ENCODE measurements at regions not wholly inside any gene's neighbourhood (a gene's known extent, or its start where the extent isn't known, plus 50 kb on each side); places are given as distances from the start of the nearest gene placed in this dataset.
"Not testable (repeated sequence)": the region's sequence is repeated elsewhere in the genome, so short reads cannot be mapped to it uniquely, and the experiment has no call there.

GRCh38 chr16:22656573-22656972, 145.9 kb downstream of the NPIPB5 start:
- CTCF ChIA-PET; FAIRE-seq; H3K36me3 ChIP-seq (ENCODE audit: control insufficient read depth in 2 of 2, extremely low read depth in 1 of 2, insufficient read depth in 2 of 2, low read length in 2 of 2); H3K4me1 ChIP-seq (ENCODE audit: control insufficient read depth, extremely low read depth, insufficient read depth, low read length); dilution Hi-C loops (cut with MboI; ENCODE audit: extremely low pct_ligation_motif_present, low sequenced_read_pairs); H3K9me3 ChIP-seq (replicated peaks; ENCODE audit: control insufficient read depth, insufficient read depth, low read length); DNase-seq (ENCODE audit: low read depth, low spot score); H3K9me1 ChIP-seq (replicated peaks; ENCODE audit: control insufficient read depth, extremely low read depth, insufficient read depth, low read length); H3K4me3 ChIP-seq (replicated peaks in 1 of 3; ENCODE audit: insufficient read depth in 1 of 3, low read depth in 1 of 3, low read length in 3 of 3); H3K4me2 ChIP-seq (ENCODE audit: insufficient read depth, low read length); BruUV-seq (replicated peaks); H2AFZ ChIP-seq (ENCODE audit: low read depth, low read length); H3K27ac ChIP-seq (ENCODE audit: insufficient read depth, low read depth, low read length); POLR2A ChIA-PET; H3K79me2 ChIP-seq (ENCODE audit: control insufficient read depth, insufficient read depth, low read length); H3K9ac ChIP-seq (replicated peaks; ENCODE audit: extremely low read depth, insufficient read depth, low read length); H3K27me3 ChIP-seq (ENCODE audit: control insufficient read depth in 2 of 2, insufficient read depth in 2 of 2, low read length in 2 of 2); H4K20me1 ChIP-seq (replicated peaks; ENCODE audit: control insufficient read depth, extremely low read depth, insufficient read depth, low read length): not testable (repeated sequence)
- intact Hi-C loops (cut with micrococcal nuclease), result loop anchor here (5.0 kb wide), 1 partner anchor 34 kb away; no protein-coding TSS in a partner anchor

DNA sequence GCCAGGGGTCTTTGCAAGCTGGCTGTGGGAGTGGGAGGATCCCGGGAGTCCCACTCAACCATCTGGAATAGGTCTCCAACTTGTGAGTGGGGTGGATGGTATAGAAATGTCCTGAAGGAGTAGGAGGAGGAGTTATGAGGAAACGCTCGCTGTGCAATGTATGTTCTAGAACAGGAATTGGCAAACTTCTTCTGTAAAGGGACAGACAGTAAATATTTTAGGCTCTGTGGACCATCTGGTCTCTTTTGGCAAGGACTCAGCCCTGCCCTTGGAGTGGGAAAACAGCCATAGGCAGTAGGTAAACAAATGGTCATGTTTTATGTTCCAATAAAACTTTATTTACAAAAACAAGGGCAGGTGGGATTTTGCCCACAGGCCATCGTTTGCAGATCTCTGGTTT, 149.2 kb downstream of the NPIPB5 start:
- Histone ChIP-seq H3K4me2 (ENCODE audit: insufficient read depth, low read length) (no peak overlapping the region), H2AFZ (ENCODE audit: low read depth, low read length) (no peak overlapping the region), H3K27ac (ENCODE audit: insufficient read depth, low read depth, low read length) (no peak overlapping the region), H3K9me3 (replicated peaks; ENCODE audit: control insufficient read depth, insufficient read depth, low read length) (no peaks in the 10 kb centered on the region), H3K79me2 (ENCODE audit: control insufficient read depth, insufficient read depth, low read length) (no peaks in the 10 kb centered on the region), H3K9me1 (replicated peaks; ENCODE audit: control insufficient read depth, extremely low read depth, insufficient read depth, low read length) (no peaks in the 10 kb centered on the region), H3K4me3 (replicated peaks in 1 of 3; ENCODE audit: insufficient read depth in 1 of 3, low read depth in 1 of 3, low read length in 3 of 3) (no peak overlapping the region), H3K9ac (replicated peaks; ENCODE audit: extremely low read depth, insufficient read depth, low read length) (no peak overlapping the region), H3K27me3 (ENCODE audit: control insufficient read depth in 2 of 2, insufficient read depth in 2 of 2, low read length in 2 of 2) (no peaks in the 10 kb centered on the region), H3K36me3 (ENCODE audit: control insufficient read depth in 2 of 2, extremely low read depth in 1 of 2, insufficient read depth in 2 of 2, low read length in 2 of 2) (no peaks in the 10 kb centered on the region), H3K4me1 (ENCODE audit: control insufficient read depth, extremely low read depth, insufficient read depth, low read length) (no peaks in the 10 kb centered on the region), H4K20me1 (replicated peaks; ENCODE audit: control insufficient read depth, extremely low read depth, insufficient read depth, low read length) (no peaks in the 10 kb centered on the region)
- ChIA-PET CTCF (no interaction called here), POLR2A (no interaction called here)
- FAIRE-seq, result no peak
- BruUV-seq (replicated peaks), result no TSS peak
- no peak for TF ChIP-seq EZH2 (IDR thresholded peaks at IDR 0.05; ENCODE audit: borderline replicate concordance, low read depth, low read length, severe bottlenecking)
- no peak for TF ChIP-seq JUN (IDR thresholded peaks at IDR 0.05; ENCODE audit: borderline replicate concordance, insufficient read depth, insufficient read length, low read depth)
- TF ChIP-seq MYC (IDR thresholded peaks at IDR 0.05; ENCODE audit: low read depth, low read length), result no peak
- TF ChIP-seq FOS (IDR thresholded peaks at IDR 0.05; ENCODE audit: borderline replicate concordance, insufficient read depth, low read length), result no peak
- no peak for TF ChIP-seq POLR2AphosphoS5 (IDR thresholded peaks at IDR 0.05; ENCODE audit: insufficient read depth, low read depth, low read length)
- no peak for TF ChIP-seq CTCF (IDR thresholded peaks at IDR 0.05; ENCODE audit: extremely low read depth in 1 of 2, insufficient read depth in 1 of 2, low read depth in 1 of 2, low read length in 2 of 2)
- TF ChIP-seq MAX (IDR thresholded peaks at IDR 0.05; ENCODE audit: insufficient read depth, insufficient read length), result no peak
- dilution Hi-C loops (cut with MboI; ENCODE audit: extremely low pct_ligation_motif_present, low sequenced_read_pairs) (no loop called here), intact Hi-C loops (cut with micrococcal nuclease) (loop anchor here (5.0 kb wide), 1 partner anchor 38 kb away; no protein-coding TSS in a partner anchor)
- DNase-seq (ENCODE audit: low read depth, low spot score), result no peak

All from endothelial cell of umbilical vein (primary cell).